HG03103 (cell line): ENCODE measurements at regions not wholly inside any gene's neighbourhood (a gene's known extent, or its start where the extent isn't known, plus 50 kb on each side); places are given as distances from the start of the nearest gene placed in this dataset.

Source experiments
- ATAC-seq: cut with Tn5 transposase; IDR thresholded peaks from one replicate; pipeline ENCODE4 v1.9.1; 2021; ENCODE audit warnings: low read depth; ENCODE audit not compliant: unreplicated experiment

GRCh38 chr5:66454186-66455078, 141.8 kb upstream of the MAST4 start:
- ATAC-seq, result no peak

DNA sequence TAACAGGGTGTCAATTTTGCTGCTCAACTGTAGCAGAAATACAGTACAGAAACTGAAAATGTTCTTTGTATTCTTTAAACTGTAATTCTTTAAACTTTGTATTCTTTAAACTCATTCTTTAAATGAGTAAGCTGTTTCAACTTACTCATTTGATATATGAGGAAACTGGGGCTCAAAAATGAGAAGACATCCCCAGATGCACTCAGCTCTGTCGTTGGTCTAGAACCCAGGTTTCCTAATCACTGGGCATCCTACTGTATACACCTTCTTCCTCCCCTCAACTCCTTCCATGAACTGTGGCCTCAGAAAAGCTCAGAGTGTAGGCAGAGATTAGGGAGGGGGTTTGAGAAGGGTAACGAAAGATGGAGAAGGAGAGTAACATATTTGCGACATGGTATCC, 136.5 kb upstream of the MAST4 start:
- ATAC-seq, result no peak

GRCh38 chr5:66467564-66467963, 128.6 kb upstream of the MAST4 start:
- no peak for ATAC-seq

DNA sequence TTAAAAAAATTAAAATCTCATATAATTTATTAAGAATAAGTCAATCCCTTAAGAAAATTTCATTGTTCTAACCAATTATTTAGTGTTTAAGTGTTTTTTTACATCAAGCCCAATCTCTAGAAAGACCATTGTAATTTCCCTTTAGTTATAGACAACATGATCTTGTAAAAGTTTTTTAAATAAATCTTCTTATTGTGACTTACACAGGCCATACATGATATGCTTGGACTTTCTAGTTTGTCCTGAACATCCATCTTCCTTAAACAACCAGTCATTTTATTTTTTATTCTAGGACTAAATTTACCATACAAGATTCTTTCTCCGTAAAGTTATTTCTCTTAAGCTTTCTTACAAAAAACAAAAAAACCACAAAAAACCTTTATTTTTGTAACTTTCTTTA, 126.5 kb upstream of the MAST4 start:
- ATAC-seq, result no peak

DNA sequence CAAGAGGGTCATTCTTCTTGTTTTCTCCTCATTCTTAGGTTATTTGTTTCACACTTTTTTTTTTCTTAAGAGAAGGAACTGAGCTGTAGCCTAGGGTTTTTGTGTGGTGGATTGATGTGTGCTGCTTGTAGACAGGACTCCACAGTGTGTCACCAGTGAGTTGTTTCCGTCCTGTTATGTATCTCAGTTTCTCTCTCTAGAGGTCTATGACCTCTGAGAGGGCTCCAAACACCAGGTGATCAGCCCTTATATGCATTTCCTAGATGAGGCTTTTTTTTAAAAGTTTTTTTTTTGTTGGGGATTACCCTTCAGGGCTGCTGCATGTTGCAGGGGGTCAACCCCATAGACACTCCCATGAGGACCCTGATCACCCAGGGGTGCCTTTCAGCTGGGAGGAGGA, 124.2 kb upstream of the MAST4 start:
- no peak for ATAC-seq

- no peak for ATAC-seq
These were observed 120.5 kb upstream of the MAST4 start for GRCh38 chr5:66475731-66476130.

- no peak for ATAC-seq
These were observed 118.6 kb upstream of the MAST4 start for GRCh38 chr5:66477596-66477995.

- ATAC-seq, result no peak
These were observed 101.8 kb upstream of the MAST4 start for GRCh38 chr5:66494437-66494836.

DNA sequence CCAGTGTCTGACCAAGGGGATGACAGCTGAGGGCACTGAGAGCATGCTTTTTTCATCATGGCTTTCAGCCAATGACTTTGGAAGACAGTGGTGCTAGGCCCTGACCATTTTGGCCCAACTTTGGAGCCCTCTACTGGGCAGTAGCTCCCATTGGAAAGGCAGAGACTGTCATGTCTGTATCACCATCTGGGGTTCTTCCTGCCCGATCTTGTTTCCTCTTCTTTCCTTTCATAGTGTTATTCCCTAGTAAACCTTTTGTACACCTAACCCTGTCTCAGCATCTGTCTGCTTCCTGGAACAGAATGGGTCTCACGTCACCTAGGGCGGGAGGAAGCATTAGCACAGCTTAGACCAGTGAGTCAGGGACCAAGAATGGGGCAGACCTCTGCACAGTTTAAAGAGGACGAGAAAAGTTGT, 97.4 kb upstream of the MAST4 start:
- no peak for ATAC-seq

DNA sequence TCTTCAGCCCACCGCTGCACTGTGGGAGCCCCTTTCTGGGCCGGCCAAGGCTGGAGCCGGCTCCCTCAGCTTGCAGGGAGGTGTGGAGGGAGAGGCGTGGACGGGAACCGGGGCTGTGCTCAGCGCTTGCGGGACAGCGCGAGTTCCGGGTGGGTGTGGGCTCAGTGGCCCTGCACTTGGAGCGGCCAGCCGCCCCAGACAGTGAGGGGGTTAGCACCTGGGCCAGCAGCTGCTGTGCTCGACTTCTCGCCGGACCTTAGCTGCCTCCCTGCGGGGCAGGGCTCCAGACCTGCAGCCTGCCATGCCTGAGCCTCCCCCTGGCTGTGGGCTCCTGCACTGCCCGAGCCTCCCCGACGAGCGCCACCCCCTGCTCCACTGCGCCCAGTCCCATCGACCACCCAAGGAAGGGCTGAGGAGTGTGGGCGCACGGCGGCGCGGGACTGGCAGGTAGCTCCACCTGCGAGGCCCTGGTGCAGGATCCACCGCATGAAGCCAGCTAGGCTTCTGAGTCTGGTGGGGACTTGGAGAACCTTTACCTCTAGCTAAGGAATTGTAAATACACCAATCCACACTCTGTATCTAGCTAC, 92.9 kb upstream of the MAST4 start:
- ATAC-seq, result no peak

DNA sequence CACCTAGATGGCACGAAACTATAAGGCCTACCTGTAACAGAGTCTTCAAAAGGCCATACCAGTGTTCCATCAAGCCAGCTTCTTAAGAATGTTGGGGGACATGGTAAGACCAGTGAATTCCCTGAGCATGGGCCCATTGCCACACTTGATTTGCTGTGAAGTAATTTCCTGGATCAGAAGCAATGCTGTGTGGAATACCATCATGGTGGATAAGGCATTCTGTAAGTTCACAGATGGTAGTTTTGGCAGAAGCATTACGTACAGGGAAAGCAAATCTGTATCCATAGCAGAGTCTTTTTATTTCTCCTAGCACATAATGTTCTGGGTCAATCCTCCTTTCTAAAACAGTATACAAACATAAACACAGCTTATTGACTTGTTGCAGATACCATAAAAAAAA, 89.1 kb upstream of the MAST4 start:
- no peak for ATAC-seq

- ATAC-seq, result no peak
These were observed 84.7 kb upstream of the MAST4 start for GRCh38 chr5:66511491-66511890.

DNA sequence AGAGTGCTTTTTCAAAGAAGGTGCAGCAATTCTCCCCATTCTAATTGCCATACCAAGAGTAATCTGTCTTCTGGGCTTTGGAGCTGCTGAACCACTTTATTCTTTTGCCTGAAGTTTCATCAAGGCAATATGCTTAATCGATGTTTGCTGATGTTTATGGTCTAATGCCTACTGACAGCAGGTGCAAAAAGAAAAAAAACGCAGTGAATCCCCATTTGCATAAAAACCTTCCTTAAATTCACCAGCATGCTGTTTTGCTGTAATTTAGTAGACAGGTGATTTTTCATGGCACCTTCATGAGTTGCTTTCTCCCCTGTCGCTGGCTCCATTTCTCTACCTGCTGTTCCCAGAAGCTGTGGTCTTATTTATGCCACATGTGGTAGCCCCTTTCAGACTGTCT, 83.1 kb upstream of the MAST4 start:
- no peak for ATAC-seq

GRCh38 chr5:66515209-66515608, 81.0 kb upstream of the MAST4 start:
- no peak for ATAC-seq

- no peak for ATAC-seq
These were observed 79.6 kb upstream of the MAST4 start for GRCh38 chr5:66516550-66516949.

DNA sequence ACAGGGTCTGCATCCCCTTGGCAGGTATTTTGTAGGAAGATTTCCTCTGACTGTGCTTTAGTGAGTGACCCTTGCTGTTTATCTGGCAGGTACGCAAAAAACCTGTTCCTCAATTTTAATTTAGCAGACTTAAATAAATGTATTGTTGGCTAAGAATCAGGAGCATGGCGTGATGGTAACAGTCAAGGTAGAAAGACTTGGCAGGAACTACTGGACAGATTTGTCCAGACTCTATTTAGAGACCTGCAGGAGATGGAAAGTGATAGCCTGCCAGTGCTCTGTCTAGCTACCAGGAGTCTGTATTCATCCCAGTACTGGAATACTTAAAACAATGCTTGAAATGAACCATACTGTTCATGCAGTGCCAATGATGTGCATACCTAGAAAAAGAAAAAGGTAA, 78.8 kb upstream of the MAST4 start:
- ATAC-seq, result no peak

DNA sequence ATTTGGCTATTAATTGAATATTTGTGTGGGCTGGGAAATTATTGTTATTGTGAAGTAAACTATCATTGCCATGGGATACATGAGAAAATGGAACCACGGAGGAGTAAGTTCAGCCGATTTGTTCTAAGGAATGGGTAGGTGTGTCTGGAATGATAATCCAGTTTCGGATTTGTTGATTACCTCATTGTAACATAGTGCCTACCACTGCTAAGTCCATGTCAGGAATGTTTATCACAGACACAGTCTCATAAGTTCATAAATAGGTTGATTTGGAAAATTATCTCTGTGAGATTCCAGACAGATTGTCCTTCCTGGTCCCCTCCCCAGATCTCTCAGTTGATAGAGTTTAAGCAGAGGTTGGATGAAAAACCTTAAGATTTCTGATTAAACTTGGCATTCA, 78.1 kb upstream of the MAST4 start:
- ATAC-seq, result no peak

- no peak for ATAC-seq
These were observed 77.4 kb upstream of the MAST4 start for GRCh38 chr5:66518753-66519152.

- no peak for ATAC-seq
These were observed 76.6 kb upstream of the MAST4 start for GRCh38 chr5:66519626-66520025.

DNA sequence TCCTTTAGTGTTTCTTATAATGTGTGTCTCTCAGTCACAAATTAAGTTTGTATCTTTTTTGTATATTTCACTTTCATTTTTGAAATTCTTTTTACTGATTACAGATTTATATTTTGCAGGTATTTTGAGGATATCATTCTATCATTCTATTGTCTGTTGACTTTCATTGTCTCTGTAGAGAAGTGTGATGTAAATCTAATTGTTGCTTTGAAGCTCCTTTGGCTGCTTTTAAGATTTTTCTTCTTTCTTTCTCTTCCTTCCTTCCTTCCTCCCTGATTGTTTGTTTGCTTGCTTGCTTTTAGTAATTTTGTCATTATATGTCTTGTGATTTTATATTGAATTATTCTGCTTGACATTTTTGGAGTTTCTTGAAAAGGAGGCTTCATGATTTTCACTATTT, 75.3 kb upstream of the MAST4 start:
- no peak for ATAC-seq

GRCh38 chr5:66527478-66528035, 68.6 kb upstream of the MAST4 start:
- ATAC-seq, result no peak

DNA sequence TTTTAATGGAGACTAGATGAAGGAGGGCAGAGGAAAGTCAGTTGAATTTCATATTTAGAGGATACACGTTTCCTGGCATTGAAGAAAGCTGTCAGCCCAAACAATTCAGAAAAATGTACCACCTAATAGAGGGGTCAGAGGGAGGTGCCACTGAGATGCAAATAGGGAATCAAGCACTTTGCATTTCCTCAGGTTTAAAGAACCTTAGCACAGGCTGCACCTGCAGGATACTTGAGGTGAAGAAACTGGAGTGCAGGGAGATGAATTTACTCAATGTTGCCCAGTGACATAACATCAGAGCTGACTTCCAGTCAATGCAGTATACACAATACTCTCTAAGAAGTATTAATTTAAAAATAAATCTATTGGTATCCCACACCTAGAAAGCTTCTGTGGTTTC, 67.0 kb upstream of the MAST4 start:
- ATAC-seq, result no peak
